K562 (cell line): ENCODE measurements at regions not wholly inside any gene's neighbourhood (a gene's known extent, or its start where the extent isn't known, plus 50 kb on each side); places are given as distances from the start of the nearest gene placed in this dataset.

Experiments
- CHD4 ChIP-seq: fragments of 200-600 bp; sonication (generic); IDR thresholded peaks from 3 replicates; pipeline ENCODE4 v1.6.1; 2012; ENCODE audit warnings: low read depth, mild to moderate bottlenecking, mixed read lengths, low read length, inconsistent platforms; ENCODE audit not compliant: insufficient read depth, insufficient replicate concordance, poor library complexity, severe bottlenecking
- CTCF ChIP-seq, 3 experiments: IDR thresholded peaks in 2 of 3; conservative IDR thresholded peaks in 1 of 3; 2 replicates each; pipeline ENCODE4 v1.5.1; 2011 to 2012; ENCODE audit warnings: low read length in 3 of 3, mild to moderate bottlenecking in 3 of 3, control low read depth in 2 of 3, improper control_type of control experiment in 1 of 3, inconsistent platforms in 1 of 3, low read depth in 1 of 3, mixed read lengths in 1 of 3, moderate library complexity in 1 of 3; ENCODE audit not compliant: insufficient read depth in 2 of 3
- MGA ChIP-seq: fragments of 450-650 bp; IDR thresholded peaks from 2 replicates; pipeline ENCODE4 v1.6.1; 2016; ENCODE audit warnings: mild to moderate bottlenecking, moderate library complexity
- NR3C1 ChIP-seq: sonication (generic); formaldehyde crosslinking; IDR thresholded peaks from 2 replicates; pipeline ENCODE4 v1.8.1; 2022; ENCODE audit warnings: missing genetic modification reagents
- POLR2G ChIP-seq: fragments of 200-400 bp; formaldehyde crosslinking; IDR thresholded peaks from 2 replicates; pipeline ENCODE4 v1.6.1; 2017; ENCODE audit warnings: low read depth, mild to moderate bottlenecking, antibody characterized with exemption, low read length, moderate library complexity
- RB1 ChIP-seq: fragments of 450-650 bp; IDR thresholded peaks from 2 replicates; pipeline ENCODE4 v1.6.1; 2017; ENCODE audit warnings: low read depth, mild to moderate bottlenecking
- TCF3 ChIP-seq: sonication (generic); formaldehyde crosslinking; IDR thresholded peaks from 2 replicates; pipeline ENCODE4 v1.4.0; 2020; ENCODE audit warnings: mild to moderate bottlenecking, missing genetic modification reagents
- ZNF41 ChIP-seq: fragments of 250-450 bp; sonication (Bioruptor Pico); conservative IDR thresholded peaks from 2 replicates; pipeline ENCODE4 v1.4.0; 2020; ENCODE audit warnings: mild to moderate bottlenecking
- TF ChIP-seq, protein P1 (sequence below): sonication (generic); IDR thresholded peaks from 2 replicates; pipeline ENCODE4 v1.6.1; 2016

DNA sequence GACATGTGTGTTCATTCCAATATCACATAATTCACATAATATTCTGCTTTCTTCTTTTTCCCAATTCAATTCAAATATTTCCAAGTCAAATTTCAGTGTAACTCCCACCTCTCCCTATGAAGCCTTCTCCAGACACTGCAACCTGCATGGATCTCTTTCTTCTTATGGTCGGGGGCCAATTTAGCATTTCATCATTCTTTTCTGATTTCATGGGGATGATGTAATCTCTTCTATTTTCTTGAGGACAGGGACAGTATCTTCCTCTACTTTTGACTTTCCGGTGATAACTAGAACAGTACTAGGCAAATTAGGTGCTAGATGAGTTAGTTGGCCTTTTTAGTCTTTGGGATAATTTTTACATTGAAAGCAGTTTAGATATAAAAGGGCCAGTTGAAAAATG is 92.7 kb downstream of the CARTPT start (continued):
- TF ChIP-seq CTCF (IDR thresholded peaks at IDR 0.05 in 2 of 3, conservative IDR thresholded peaks at IDR 0.05 in 1 of 3; ENCODE audit: insufficient read depth in 2 of 3, low read depth in 1 of 3, low read length in 3 of 3): no peak
- TF ChIP-seq ZNF41: no peak
- TF ChIP-seq CHD4: no peak
- no peak for TF ChIP-seq MGA
- no peak for TF ChIP-seq POLR2G
- no peak for TF ChIP-seq NR3C1
- TF ChIP-seq TCF3 (CRISPR knock-in tag): no peak
- TF ChIP-seq, protein P1, sequence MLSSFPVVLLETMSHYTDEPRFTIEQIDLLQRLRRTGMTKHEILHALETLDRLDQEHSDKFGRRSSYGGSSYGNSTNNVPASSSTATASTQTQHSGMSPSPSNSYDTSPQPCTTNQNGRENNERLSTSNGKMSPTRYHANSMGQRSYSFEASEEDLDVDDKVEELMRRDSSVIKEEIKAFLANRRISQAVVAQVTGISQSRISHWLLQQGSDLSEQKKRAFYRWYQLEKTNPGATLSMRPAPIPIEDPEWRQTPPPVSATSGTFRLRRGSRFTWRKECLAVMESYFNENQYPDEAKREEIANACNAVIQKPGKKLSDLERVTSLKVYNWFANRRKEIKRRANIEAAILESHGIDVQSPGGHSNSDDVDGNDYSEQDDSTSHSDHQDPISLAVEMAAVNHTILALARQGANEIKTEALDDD: no peak
- no peak for TF ChIP-seq RB1
- TF ChIP-seq, all 486 proteins: peak for 2
